ENCODE measurements at regions not wholly inside any gene's neighbourhood (a gene's known extent, or its start where the extent isn't known, plus 50 kb on each side); places are given as distances from the start of the nearest gene placed in this dataset.

GRCh38 chr6:98779618-98780017 is 54.8 kb upstream of the POU3F2 start:
- TF ChIP-seq CTCF (IDR thresholded peaks at IDR 0.05; ENCODE audit: low read depth, low read length), result no peak
- no peak overlapping the region for H3K4me3 ChIP-seq (ENCODE audit: low read depth, low read length)

GRCh38 chr6:98782772-98783171 is 51.6 kb upstream of the POU3F2 start:
- TF ChIP-seq CTCF (IDR thresholded peaks at IDR 0.05; ENCODE audit: low read depth, low read length), result no peak
- H3K4me3 ChIP-seq (ENCODE audit: low read depth, low read length), result no peak overlapping the region

- TF ChIP-seq CTCF (IDR thresholded peaks at IDR 0.05; ENCODE audit: low read depth, low read length), result no peak
- H3K4me3 ChIP-seq (ENCODE audit: low read depth, low read length), result no peak overlapping the region
These were observed 50.8 kb upstream of the POU3F2 start for GRCh38 chr6:98783578-98783977.

Measured in WI38 (cell line).